ENCODE measurements at regions not wholly inside any gene's neighbourhood (a gene's known extent, or its start where the extent isn't known, plus 50 kb on each side); places are given as distances from the start of the nearest gene placed in this dataset.

DNA sequence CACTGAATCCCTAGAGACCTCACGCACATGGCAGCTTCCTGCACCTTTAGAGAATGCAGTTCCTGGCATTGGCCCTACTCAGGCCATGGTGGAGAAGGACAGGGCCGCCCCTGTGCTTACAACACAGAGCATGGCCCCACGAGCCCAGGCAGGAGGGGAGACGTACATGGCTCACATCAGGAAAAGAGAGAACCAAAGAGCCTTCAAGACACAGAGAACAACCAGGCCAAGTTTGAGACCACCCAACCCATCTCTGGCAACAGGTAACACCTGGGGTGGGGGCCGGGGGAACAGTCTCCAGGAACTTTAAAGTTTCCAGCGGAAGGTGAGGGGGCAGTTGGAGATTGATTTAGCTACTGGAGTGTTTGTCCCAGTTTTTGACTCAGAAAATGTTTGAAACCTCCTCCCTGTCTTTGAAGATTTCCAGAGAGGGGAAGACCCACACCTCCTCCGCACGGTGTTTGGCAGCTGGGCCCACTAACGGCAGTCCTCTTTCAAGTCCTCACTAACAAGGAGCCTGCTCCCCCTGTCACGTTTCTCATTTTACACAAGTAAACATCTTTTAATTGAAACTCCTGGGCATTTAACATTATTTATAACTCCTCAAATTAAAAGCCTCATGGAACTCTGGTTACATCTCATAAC, 1423.8 kb downstream of the TBC1D22A start:
- DNase-seq (ENCODE audit: low spot score) = no peak

DNA sequence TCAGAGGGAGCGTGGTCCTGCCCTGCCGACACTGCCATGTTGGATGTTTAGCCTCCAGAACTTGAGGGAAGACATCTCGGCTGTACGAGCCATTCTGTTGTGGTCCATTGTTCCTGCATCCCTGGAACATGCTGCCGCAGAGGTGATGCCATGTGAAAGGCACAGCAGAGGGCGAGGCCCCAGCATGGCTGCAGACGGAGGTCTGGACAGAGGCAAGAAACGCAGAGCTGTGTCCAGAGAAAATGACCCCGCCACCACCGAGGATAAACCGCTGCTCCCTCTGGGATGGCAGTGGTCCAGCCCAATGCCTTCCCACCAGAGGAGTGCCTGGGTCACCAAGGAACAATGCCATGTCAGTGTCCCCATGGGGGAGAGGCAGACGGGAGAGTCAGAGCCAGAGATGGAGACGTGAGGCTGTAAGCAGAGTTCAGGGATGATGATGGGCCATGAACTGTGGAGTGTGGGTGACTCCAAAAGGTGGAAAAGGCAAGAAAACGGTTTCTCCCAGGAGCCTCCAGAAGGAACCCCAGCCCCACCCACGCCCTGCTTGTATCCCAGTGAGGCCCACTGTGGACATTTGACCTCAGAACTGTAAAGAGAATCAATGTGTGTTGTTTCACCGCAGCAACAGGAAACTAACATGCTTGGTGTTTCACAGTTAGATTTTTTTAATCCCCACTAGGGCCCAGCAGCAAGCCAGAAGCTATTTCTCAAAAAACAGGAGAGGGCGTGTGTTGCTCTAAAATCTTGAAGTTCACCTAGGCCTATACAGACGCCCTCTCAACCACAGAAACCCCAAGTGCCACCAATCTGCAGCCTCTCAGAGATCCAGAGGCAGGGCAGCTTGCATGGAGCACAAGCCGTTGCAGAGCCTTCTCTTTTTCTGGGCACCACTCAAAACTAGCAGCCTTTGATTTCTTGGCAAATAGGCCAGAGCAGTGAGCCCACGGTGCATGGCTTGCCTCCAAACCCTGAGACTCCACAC, 1422.9 kb downstream of the TBC1D22A start:
- DNase-seq (ENCODE audit: low spot score) = no peak

DNA sequence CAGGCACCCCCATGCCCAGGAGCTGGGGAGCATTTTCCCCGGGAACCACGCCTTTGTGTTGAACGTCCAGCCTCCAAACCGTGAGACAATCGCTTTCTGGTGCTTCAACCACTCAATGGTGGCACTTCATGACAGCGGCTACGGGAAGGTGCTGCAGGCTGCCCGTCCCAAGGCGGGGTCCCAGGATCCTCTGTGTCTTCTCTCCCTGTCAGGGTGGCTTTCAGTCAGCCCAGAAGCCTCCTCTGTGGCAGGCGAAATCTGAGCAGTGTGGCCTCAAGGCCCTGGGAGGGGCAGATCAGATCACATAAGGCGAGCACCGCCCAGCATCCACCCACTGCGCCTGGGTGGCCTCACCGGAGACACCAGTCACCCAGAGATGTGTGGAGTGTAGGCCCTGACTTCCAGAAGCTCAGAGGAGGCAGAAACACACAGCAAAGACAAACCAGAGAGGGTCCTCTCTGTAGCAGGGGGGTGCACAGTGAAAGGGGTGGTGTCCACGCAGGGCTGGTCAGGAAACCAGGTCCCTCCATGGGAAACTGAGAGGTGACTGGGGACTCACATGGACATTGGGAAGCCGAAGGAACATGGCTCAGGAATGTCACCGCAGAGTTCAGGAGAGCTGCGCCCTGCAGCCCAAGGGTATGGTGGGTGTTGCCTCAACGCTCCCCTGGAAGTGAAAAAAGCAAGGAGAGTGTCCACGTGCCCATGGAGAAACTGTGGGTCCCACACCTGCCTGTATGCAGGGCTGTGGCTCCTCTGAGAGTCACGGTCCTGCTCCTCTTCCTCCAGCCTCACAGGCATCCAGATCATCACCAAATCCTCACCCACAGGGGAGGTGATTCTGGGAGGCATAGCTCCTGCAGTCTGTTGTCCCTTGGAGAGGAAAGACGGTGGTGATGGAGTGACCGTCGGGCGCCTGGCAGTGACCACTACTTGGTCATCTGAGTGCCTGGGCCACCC, 1420.7 kb downstream of the TBC1D22A start:
- no peak for DNase-seq (ENCODE audit: low spot score)

DNA sequence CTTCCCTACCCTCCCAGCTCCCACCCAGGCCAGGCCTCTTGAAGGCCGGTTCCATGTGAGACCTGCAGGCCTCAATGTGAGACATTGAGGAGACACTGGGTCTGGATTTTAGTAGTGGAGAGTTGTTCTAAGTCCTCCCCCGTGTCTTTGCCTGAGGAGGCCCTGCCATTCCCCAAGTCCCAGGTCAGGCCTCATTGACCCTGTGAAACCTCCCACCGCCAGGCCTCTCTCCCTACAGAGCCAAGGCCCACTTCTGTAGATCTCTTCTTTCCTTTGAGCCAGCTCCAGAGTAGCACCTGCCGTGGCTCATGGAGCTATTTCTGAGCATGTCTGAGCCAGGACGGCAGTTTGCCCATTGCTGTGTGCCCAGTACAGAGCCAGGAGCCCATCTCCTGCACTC, 1419.6 kb downstream of the TBC1D22A start:
- no peak for DNase-seq (ENCODE audit: low spot score)

DNA sequence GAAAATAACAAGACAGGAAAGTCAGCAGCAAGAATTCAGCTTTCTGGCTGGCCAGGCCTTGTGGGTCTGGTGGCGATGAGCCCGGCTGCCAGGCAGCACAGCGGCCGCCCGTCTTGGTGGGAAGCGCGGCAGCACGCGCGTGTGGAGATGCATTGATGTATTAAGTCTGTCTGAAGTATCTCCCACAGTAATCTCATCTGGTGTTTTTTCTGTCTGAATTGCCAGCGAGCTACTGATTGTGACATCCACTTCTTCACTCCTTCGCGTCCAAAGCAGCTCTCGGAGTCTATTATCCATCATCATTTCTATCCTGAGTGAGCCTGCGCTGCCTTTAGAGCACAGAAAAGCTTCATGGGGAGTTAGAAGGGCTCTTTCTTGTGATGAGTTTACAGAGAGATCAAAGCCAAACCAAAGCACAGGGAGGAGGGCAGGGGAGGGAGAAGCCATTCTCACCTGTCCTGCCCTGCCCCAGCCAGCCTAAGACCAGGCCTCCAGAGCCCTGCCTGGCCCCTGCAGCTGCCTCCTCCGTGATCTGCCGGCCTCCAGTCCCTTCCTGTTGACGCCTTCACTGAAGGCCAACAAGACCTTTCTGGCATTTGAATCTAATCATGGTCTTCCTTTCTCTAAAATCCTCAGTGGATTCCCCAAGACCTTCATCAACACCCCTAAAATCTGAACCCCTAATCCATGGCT, 1419.0 kb downstream of the TBC1D22A start:
- DNase-seq (ENCODE audit: low spot score) = no peak

DNA sequence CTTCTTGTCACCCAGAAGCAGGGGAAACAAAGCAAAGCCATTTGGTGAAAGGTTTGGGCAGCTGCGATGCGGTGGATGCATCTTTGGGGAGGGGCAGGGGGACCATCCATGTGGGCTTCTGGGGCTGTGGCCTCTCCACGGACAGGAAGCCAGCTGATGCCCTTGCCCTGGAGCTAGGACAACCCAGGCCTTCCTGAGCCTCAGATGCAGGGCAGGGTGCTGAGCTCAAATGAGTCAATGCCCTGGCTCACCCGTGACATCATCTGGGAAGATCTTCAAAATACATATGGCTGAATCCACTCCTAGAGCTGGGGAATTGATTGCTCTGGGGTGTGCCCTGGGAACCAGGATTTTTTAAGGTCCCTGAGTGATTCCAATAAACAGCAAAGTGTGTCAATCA, 1418.2 kb downstream of the TBC1D22A start:
- DNase-seq (ENCODE audit: low spot score) = no peak

DNA sequence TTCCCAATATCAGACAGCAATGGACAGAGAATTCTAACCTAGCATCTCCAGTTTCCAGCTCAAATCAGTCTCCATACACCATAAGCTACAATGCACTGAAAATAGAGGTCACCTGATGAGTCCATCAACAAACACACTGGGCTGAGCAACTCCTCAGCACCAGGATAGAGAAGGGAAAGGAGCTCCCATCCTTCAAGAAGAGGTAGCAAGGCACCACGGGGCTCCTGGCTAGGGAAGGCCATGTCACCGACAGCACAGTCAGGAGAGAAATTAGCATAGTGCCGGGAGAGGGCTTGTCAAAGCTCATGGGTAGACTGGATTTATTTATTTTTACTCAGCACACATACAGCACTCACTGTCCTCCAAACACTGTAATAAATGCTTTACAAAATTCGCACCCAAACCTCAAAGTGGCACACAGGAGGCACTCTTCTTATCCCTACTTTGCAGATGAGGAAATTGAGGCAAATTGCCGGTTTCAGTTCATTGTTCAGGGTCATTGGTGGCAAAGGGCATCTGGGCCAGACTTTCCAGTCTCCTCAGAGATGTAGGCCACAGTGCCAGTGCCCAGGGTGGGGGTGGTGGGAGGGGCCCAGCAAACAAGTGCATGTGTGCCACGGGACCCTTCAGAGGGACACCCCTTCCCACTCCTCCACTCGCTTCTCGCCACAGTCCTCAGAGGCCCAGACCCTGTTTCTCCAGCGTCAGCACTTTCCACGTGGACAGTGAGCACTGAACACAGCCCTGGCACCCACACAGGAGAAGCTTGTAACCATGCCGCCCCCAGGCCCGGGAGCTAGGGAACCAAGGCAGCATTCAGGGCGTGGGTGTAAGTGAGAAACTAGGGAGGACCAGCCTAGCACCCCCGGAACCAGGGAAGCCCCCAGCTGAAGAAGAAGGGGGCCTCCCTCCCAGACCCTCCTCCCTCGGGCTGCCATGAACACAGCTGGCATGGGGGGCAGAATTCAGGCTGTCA, 1417.4 kb downstream of the TBC1D22A start:
- no peak for DNase-seq (ENCODE audit: low spot score)

DNA sequence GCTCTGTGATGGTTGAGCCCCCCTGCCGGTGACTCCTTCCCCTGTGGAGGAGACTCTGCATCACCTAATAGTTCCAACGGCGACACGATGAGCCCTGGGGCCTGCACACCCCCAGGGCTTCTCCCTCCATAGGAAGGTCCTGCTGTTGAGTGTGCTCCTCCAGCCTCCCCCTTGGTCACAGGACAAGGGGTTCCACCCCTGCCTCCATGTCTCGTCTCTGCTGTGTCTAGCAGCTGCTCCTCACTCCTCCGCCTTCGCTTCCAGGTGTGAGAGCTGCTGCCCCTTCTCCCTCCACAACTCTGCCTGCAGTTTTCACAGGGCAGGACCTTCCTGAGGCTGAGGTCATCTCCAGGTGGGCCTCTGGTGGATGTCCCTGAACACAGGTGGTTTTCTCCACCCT, 1416.1 kb downstream of the TBC1D22A start:
- DNase-seq (ENCODE audit: low spot score) = no peak

DNA sequence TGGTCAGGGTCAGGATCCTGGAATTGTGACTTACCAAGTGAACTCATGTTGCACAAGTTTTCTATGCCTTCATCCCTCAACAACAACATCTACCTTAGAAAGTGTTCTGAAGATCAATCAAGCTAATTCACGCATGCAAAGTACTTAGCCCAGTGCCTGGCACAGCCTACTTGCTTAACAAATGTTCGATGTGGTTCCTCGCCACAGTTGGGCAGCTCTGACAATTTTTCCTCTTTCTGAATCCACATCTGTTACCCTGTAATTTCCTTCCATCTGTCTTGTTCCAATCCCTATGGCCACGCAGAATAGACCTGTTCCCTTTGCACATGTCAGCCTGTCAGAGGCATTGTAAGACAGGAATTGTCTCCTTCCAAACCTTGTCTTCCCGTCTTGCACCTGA, 1415.2 kb downstream of the TBC1D22A start:
- DNase-seq (ENCODE audit: low spot score) = no peak

DNA sequence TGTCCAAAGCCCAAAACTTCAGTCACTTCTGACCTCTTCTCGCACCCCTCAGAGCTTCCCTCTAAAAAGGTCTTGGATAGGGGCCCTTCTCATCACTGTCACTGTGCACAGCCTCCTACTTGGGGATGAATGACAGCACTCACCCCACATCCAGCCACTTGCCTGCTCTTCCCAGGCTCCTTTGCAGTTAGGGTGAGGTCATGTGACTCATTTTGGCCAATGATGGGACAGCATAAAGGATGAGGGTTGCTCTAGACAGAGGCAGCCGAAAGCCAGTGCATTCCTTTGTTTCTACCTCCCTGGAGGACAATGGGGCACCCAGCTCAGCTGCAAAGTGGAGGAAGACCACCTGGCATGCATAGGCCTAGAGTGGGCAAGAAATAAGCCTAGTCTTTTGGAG, 1413.3 kb downstream of the TBC1D22A start:
- DNase-seq (ENCODE audit: low spot score) = no peak

DNA sequence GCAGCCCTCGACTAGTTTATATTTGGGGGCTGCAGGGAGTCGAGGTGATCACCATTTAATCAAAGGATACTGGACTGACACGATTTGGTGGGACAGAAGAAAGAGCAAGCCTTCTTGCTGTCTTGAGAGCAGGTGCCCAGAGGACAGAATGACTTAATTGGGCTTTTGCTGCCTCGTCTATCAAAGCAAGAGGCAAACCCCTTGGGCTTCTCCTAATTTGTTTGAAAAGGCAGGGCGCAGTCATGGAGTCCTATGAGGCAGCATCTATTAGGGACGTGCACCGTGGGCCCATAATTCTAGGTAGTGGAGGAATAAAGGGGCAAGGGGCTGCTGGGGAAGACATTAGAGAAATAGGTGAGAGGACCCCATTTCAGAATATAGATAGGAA, 1411.3 kb downstream of the TBC1D22A start:
- no peak for DNase-seq (ENCODE audit: low spot score)

DNA sequence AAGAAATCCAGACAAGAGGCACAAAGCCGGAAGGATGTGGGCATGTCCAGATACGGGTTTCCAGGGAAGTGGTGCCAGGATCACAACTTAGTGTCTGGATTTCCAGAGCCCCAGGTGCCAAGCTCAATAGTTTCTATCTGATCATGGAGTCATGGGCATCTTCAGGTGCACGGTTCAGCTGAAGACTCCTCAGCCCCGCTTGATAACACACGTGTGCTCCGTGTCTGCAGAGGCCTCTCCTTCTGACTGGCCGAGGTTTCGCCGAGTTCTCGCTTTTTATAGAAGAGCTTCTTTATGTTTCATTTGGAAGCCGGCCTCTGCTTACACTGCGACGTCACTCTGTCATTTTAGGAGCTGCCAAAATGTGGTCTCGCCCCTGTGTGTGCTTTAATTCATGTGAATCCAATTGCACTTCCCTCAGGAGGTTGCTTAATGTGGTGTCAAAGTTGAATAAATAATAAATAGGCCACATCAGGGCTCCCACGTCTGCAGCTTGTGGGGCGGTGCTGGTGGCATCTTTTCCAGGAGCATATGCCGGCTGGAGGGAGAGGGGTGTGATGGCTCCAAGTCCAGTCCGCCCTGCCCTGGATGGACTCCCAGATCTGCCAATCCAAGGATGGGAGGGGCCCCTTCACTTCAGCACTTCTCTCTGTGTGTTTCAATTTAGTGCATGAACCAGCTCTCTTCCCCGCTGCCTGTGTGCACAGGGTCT, 1410.8 kb downstream of the TBC1D22A start:
- no peak for DNase-seq (ENCODE audit: low spot score)

DNA sequence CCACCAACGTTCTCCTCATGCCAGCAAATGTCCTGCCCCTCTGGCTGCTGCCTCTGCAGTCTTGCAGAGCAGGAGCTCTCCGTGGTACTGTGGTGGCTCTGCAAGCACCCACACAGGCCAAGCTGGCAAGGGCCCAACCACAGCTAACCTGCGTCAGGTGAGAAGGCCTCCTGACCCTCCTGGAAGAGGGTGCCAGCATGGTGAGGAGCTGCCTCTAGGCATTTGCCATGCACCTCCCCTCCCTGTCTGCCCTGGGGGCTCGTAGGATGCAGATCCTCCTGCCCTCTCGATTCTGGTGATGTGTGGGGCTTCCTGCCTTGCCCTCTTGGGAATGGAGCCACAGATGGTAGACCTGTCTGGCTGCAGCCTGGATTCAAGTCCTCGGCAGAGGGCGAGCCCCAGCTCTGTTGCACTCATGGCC, 1408.8 kb downstream of the TBC1D22A start:
- no peak for DNase-seq (ENCODE audit: low spot score)

DNA sequence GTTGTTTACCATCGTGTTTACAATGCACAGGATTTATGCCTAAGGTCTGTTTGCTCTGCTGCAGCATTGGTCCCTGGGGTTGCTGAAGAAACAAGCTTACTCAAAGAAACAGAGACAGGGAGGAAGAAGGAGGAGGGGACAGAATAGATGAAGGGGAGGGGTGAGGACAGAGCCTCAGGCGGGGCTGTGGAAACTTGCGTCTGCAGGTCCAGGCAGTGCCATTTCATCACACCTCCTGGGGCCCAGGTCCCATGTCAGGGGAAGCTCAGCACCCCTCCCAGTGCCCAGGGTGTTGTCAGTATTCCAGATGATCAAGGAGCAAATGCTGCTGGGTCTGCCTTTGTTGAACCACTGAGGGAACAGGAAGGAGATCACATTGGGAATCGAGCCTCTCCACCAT, 1406.8 kb downstream of the TBC1D22A start:
- no peak for DNase-seq (ENCODE audit: low spot score)

DNA sequence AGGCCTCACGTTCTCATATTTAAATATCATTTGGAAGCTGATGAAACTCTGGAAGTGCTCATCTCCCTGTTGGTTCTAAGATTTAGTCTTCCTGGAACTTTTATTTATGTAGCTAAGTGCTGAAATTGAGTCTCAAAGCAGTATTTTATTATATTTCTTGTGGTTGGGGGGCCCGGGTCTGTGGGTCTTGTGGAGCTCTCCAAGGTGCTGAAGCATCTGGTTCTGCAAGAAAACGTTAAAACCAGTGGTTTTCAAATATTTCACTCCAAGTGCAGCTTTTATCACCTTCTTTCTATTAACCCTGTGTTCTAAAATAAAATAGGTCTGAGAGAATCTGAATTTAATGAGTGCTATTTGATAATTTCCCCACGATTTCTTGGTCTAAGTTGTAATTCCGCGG, 1404.8 kb downstream of the TBC1D22A start:
- no peak for DNase-seq (ENCODE audit: low spot score)

DNA sequence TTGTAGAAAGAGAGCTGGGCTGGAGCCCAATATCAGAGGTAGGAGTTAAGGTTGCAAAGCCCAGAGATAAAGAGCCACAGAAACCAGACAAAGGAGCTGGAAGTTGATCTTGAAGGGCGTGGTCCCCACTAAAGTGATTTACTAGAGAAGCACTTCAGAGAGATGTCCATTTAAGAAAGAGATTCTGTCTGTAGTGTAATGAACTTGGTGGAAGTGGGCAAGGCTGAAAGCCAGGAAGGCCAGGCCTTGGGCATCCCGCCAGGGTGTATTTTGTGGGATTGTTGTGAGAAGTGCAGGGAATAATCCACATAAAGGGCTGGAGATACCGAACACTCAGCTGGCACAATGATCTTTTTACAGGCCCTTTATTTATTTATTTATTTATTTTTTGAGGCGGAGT, 1398.8 kb downstream of the TBC1D22A start:
- peak; percentile 18 for DNase-seq (ENCODE audit: low spot score)

DNA sequence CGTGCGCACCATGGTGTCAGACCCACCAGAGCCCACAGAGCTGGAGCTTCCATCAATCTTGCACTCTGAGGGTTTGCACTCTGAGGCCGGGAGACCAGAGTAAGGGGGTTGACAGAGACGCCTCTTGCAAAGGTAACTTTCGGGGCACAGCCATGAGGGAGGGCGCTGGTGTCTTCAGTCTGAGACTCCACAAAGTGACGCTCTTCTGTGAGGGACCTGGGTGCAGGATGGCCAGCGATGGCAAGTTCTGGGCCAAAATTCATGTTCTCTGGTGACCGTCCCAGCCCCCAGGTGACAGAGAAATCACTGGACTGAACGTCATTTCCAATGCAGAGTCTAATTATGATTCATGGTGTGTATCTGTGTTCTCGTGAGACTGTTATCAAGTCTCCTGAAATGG, 1395.2 kb downstream of the TBC1D22A start:
- DNase-seq (ENCODE audit: low spot score) = no peak

DNA sequence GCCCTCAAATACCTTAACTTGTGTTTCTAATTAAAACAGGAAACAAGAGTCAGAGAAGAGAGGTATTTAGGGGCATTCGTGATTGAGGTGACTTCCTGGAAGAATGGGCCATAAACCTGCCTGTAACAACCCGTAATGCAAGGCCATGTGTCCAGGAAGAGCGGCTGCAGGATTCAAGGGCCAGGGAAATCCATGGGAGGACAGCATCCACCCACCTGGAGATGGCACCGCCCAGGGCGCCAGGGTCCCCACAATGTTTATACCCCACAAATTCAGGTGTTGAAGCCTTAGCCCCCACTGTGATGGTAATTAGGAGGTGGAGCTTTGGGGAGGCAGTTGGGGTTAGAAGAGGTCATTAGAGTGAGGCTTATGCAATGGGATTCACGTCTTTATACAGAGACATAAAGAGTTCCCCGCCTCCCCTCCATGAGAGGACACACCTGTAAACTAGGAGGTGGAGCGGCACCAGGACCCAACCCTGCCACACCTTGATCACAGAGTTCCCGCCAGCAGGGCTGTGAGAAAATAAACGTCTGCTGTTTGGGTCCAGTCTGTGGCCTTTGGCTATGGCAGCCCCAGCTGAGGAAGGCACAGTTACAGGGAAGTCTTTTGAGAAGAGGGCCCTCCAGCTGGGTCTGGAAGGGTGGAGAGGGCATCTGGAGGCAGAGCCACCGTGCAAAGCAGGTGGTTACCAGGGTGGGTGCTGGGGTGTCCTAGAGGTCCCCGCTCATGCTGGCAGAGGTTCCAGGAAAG, 1394.3 kb downstream of the TBC1D22A start:
- peak; percentile 71 for DNase-seq (ENCODE audit: low spot score)

DNA sequence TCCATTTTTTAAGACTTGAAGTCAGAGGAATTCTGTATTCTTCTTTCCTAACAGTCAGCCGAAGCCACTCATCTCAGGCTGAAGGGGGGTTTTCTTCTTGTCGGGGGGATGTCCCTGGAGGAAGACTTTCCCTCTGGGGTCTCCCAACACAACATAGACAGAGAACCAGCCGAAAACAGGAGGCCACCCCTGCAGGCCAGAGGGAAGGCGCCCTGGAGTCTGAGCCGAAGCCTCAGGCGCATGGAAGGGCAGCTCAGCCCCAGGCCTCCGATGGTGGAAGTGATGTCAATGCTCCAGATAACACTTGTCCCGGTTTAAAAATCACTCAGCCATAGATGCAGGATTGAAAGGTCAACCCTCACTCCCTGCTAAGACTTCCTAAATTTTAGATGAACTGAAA, 1393.0 kb downstream of the TBC1D22A start:
- DNase-seq (ENCODE audit: low spot score) = no peak

Measured in SW480 (cell line).